Stomach (tissue), 4 donors: ENCODE measurements at regions not wholly inside any gene's neighbourhood (a gene's known extent, or its start where the extent isn't known, plus 50 kb on each side); places are given as distances from the start of the nearest gene placed in this dataset.

Experiments
- POLR2A ChIP-seq, 4 donors: fragments of 450-650 bp; IDR thresholded peaks; one replicate each; pipeline ENCODE4 v1.6.1; 2016; ENCODE audit warnings: antibody characterized with exemption in 4 of 4, control low read depth in 2 of 4, mild to moderate bottlenecking in 1 of 4, moderate library complexity in 1 of 4
- POLR2AphosphoS5 ChIP-seq, 3 donors: sonication (generic); formaldehyde crosslinking; IDR thresholded peaks; one replicate each; pipeline ENCODE4 v1.6.1; 2016; ENCODE audit warnings: antibody characterized with exemption in 3 of 3

- TF ChIP-seq POLR2AphosphoS5 (IDR thresholded peaks at IDR 0.05), result no peak
- no peak for TF ChIP-seq POLR2A (IDR thresholded peaks at IDR 0.05)
These were observed 140.9 kb downstream of the CXCL12 start for GRCh38 chr10:44243851-44244510.
